GM12891 (cell line): ENCODE measurements at regions not wholly inside any gene's neighbourhood (a gene's known extent, or its start where the extent isn't known, plus 50 kb on each side); places are given as distances from the start of the nearest gene placed in this dataset.

Experiments used
- PAX5 ChIP-seq: IDR thresholded peaks from 2 replicates; pipeline ENCODE4 v1.6.1; 2011; ENCODE audit warnings: low read length, moderate library complexity, mild to moderate bottlenecking; ENCODE audit not compliant: insufficient read depth, severe bottlenecking
- POLR2A ChIP-seq: IDR thresholded peaks from 2 replicates; pipeline ENCODE4 v1.6.1; 2011; ENCODE audit warnings: low read depth, low read length, control low read depth
- POLR2AphosphoS5 ChIP-seq: IDR thresholded peaks from 2 replicates; pipeline ENCODE4 v1.6.1; 2011; ENCODE audit warnings: low read depth, low read length, control low read depth
- SPI1 ChIP-seq: IDR thresholded peaks from 2 replicates; pipeline ENCODE4 v1.6.1; 2011; ENCODE audit warnings: low read depth, low read length, control low read depth
- TAF1 ChIP-seq: IDR thresholded peaks from 2 replicates; pipeline ENCODE4 v1.6.1; 2011; ENCODE audit warnings: low read depth, low read length, control low read depth

DNA sequence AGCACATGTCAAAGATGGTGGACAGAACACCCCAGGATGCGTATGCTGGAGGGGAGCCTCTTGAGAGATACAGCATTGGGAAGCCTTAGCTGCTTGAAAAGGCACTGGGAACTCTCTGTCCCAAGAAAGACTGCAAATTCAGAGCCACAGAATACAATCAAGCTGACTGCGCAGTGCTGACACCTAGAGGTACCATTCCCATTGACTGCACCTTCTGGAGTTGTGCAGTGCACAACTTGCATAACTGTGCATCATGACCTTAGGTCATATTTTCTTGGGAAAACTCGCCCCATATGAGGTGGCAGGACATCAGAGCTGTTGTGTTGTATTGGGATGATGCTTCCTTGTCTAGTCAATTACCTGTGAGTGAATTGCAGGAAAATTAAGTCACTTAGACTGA lies 646.5 kb upstream of the NOX3 start:
- no peak for TF ChIP-seq POLR2A
- no peak for TF ChIP-seq POLR2AphosphoS5
- no peak for TF ChIP-seq PAX5
- no peak for TF ChIP-seq TAF1
- no peak for TF ChIP-seq SPI1
